Brain microvascular endothelial cell (primary cell): ENCODE measurements at regions not wholly inside any gene's neighbourhood (a gene's known extent, or its start where the extent isn't known, plus 50 kb on each side); places are given as distances from the start of the nearest gene placed in this dataset.
"Not testable (repeated sequence)": the region's sequence is repeated elsewhere in the genome, so short reads cannot be mapped to it uniquely, and the experiment has no call there.

Experiments
- DNase-seq: peaks from one replicate; pipeline ENCODE4 v3.0.0-alpha.2; 2020
- H3K27ac ChIP-seq: fragments of 250-450 bp; sonication (Bioruptor Pico); 2 replicates; pipeline ENCODE4 v1.5.1; 2020; ENCODE audit warnings: mild to moderate bottlenecking, moderate library complexity
- H3K27me3 ChIP-seq: fragments of 250-450 bp; sonication (Bioruptor Pico); replicated peaks from 2 replicates; pipeline ENCODE4 v1.5.1; 2020; ENCODE audit warnings: mild to moderate bottlenecking
- H3K36me3 ChIP-seq: fragments of 250-450 bp; sonication (Bioruptor Pico); replicated peaks from 2 replicates; pipeline ENCODE4 v1.5.1; 2020; ENCODE audit warnings: mild to moderate bottlenecking
- H3K4me3 ChIP-seq: 2 replicates; pipeline ENCODE4 v1.5.1; 2011; ENCODE audit warnings: low read depth, mild to moderate bottlenecking, control low read depth, low read length, moderate library complexity
- in situ Hi-C: cut with HindIII; loops from 2 replicates; pipeline ENCODE4 v1.10.0; 2017; ENCODE audit warnings: low sequenced_read_pairs, low pct_ligation_motif_present
- TF ChIP-seq, protein P1 (sequence below): IDR thresholded peaks from 2 replicates; pipeline ENCODE4 v1.5.1; 2011; ENCODE audit warnings: low read depth, mild to moderate bottlenecking, moderate library complexity, low read length, control low read depth, inconsistent platforms; ENCODE audit errors: missing control alignments

DNA sequence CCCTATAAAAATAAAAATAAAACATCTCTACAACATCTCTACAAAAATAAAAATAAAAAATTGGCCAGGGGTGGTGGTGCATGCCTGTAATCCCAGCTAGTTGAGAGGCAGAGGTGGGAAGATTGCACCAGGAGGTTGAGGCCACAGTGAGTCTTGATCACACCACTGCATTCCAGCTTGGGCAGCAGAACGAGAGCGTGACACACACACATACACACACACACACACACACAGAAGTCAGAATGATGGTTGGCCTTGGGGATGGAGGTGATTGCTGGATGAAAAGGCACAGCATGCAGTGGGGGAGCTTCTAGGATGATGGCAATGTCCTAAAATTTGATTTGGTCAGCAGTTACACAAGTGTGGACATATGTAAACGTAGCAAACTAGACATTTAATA lies 69.7 kb upstream of the SOD1 start:
- Histone ChIP-seq H3K27me3 (no peaks in the 10 kb centered on the region), H3K36me3 (no peaks in the 10 kb centered on the region), H3K27ac (no peak overlapping the region), H3K4me3 (no peak overlapping the region)
- no peak for DNase-seq
- TF ChIP-seq, protein P1, sequence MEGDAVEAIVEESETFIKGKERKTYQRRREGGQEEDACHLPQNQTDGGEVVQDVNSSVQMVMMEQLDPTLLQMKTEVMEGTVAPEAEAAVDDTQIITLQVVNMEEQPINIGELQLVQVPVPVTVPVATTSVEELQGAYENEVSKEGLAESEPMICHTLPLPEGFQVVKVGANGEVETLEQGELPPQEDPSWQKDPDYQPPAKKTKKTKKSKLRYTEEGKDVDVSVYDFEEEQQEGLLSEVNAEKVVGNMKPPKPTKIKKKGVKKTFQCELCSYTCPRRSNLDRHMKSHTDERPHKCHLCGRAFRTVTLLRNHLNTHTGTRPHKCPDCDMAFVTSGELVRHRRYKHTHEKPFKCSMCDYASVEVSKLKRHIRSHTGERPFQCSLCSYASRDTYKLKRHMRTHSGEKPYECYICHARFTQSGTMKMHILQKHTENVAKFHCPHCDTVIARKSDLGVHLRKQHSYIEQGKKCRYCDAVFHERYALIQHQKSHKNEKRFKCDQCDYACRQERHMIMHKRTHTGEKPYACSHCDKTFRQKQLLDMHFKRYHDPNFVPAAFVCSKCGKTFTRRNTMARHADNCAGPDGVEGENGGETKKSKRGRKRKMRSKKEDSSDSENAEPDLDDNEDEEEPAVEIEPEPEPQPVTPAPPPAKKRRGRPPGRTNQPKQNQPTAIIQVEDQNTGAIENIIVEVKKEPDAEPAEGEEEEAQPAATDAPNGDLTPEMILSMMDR, result no peak
- in situ Hi-C loops, result no loop called here

DNA sequence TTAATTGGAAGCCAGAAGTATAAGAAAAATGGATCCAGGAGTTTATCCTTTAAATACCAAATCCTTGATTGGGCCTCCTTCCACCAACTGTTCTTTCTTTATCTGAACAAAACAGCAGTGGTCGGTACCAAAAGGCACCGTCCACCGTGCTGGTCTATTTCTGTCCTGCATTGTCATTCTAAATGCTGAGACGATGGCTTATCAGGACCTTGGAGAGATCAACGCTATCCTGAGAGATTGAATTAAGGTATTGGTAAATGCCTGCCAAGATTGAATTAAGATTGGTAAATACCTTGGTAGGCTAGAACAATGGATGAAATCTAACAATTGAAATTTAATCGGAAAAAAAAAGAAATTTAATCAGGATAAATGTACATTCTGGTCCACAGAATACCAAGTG lies 73.4 kb upstream of the SOD1 start:
- in situ Hi-C loops, result no loop called here
- no peaks in the 10 kb centered on the region for H3K27me3 ChIP-seq
- H3K27ac ChIP-seq, result no peak overlapping the region
- H3K4me3 ChIP-seq, result no peak overlapping the region
- no peak for DNase-seq
- no peaks in the 10 kb centered on the region for H3K36me3 ChIP-seq
- TF ChIP-seq, protein P1, result no peak

DNA sequence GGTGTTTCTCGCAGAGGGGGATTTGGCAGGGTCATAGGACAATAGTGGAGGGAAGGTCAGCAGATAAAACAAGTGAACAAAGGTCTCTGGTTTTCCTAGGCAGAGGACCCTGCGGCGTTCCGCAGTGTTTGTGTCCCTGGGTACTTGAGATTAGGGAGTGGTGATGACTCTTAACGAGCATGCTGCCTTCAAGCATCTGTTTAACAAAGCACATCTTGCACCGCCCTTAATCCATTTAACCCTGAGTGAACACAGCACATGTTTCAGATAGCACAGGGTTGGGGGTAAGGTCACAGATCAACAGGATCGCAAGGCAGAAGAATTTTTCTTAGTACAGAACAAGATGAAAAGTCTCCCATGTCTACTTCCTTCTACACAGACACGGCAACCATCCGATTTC lies 75.6 kb upstream of the SOD1 start:
- in situ Hi-C loops, H3K36me3 ChIP-seq, H3K27ac ChIP-seq, DNase-seq, H3K4me3 ChIP-seq, H3K27me3 ChIP-seq: not testable (repeated sequence)

DNA sequence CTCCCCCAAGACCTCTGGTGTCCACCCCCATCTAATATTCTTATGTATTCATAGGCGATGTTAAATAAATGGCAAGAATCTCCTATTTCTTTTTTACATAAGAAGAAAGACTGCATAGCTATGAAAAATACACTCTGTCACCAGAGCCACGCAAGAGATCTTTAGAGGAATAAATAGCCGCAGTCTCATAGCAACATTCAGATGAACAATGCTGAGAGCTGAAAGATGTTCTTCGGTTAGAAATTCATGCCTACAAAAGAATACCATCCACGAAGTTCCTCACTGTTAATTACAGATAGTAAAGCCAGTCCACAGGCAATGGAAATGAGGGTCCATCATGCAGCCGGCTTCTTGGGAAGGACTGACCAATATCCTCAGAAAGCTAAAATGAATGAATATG lies 76.0 kb upstream of the SOD1 start:
- Histone ChIP-seq H3K36me3 (no peaks in the 10 kb centered on the region), H3K27me3 (no peaks in the 10 kb centered on the region), H3K4me3 (no peak overlapping the region), H3K27ac (no peak overlapping the region)
- TF ChIP-seq, protein P1, result no peak
- DNase-seq, result no peak
- in situ Hi-C loops, result no loop called here

DNA sequence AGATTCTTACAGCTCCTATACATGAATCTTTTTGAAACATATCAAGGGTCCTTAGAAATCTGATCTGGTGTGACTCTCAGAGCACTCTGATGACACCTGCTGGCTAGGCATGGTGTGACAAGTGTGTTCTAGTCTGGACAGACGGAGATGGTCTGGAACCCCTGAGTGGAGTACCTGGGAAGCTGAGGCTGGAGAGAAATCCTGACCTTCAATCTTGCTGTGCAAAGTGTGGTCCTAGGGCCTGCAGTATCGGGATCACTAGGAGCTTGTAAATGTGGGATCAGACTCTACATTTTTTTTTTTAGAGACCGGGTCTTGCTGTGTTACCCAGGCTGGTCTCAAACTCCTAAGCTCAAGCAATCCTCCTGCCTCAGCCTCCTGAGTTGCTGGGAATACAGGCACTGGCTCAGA lies 78.6 kb upstream of the SOD1 start:
- TF ChIP-seq, protein P1, result peak; percentile 91
- no peak overlapping the region for H3K27ac ChIP-seq
- DNase-seq, result peak; percentile 70
- no peaks in the 10 kb centered on the region for H3K36me3 ChIP-seq
- no peaks in the 10 kb centered on the region for H3K27me3 ChIP-seq
- in situ Hi-C loops, result no loop called here
- no peak overlapping the region for H3K4me3 ChIP-seq

DNA sequence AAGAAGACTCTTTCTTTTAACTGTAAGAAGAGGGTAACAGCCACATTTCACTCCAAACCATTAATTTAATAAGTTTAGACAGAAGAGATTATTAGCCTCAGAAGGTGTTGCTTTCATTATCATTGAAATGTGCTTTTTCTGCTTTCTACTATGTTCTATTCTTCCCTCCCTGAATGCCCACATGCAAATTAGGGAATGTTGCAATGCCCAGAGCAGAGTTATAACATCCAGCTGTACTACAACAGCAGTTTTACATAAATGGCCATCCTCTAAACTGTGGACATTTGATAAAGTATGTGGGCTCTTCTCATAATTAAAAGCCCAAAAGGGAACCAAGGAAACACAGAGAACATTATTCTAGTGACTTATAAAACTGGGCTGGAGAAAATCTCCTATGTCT lies 82.2 kb upstream of the SOD1 start:
- in situ Hi-C loops, result no loop called here
- TF ChIP-seq, protein P1, result no peak
- Histone ChIP-seq H3K27me3 (no peaks in the 10 kb centered on the region), H3K36me3 (no peaks in the 10 kb centered on the region), H3K27ac (no peak overlapping the region), H3K4me3 (no peak overlapping the region)
- DNase-seq, result no peak
